H1 (cell line): ENCODE measurements at regions not wholly inside any gene's neighbourhood (a gene's known extent, or its start where the extent isn't known, plus 50 kb on each side); places are given as distances from the start of the nearest gene placed in this dataset.

Source experiments
- CTCF ChIA-PET: fragments of 300-600 bp; sonication (Branson Sonifier 250); formaldehyde crosslinking; loops from one replicate; lab custom pipeline; 2021; ENCODE audit not compliant: partially characterized antibody; lab: Charles Lee
- POLR2A ChIA-PET: fragments of 300-600 bp; sonication (Branson Sonifier 250); formaldehyde crosslinking; loops from one replicate; lab custom pipeline; 2021; ENCODE audit warnings: inconsistent platforms; ENCODE audit not compliant: partially characterized antibody; lab: Charles Lee
- DNase-seq, 2 experiments: peaks; one replicate each; pipeline versions ENCODE4 v3.0.0 to v3.0.0-alpha.2; 2010 to 2022; ENCODE audit warnings: low spot score in 2 of 2, low read depth in 1 of 2, mixed read lengths in 1 of 2
- FAIRE-seq: peaks from 2 replicates; lab custom pipeline; 2011; peaks lifted over from hg19 to GRCh38; lab: Jason Lieb, UNC
- H2AFZ ChIP-seq: 2 replicates; pipeline ENCODE4 v1.8.1; 2012; ENCODE audit warnings: low read length, inconsistent platforms
- H2AK5ac ChIP-seq: 2 replicates; pipeline ENCODE4 v1.6.1; 2013; ENCODE audit warnings: low read depth, low read length
- H2BK120ac ChIP-seq: replicated peaks from 2 replicates; pipeline ENCODE3; 2013; ENCODE audit warnings: low read depth, low read length, inconsistent platforms
- H2BK12ac ChIP-seq: 2 replicates; pipeline ENCODE4 v1.6.1; 2013; ENCODE audit warnings: low read depth, low read length
- H2BK15ac ChIP-seq: 2 replicates; pipeline ENCODE4 v1.6.1; 2013; ENCODE audit warnings: low read length
- H2BK20ac ChIP-seq: 2 replicates; pipeline ENCODE4 v1.6.1; 2013; ENCODE audit warnings: low read length
- H2BK5ac ChIP-seq: 2 replicates; pipeline ENCODE4 v1.6.1; 2013; ENCODE audit warnings: low read depth, low read length
- H3K14ac ChIP-seq: 2 replicates; pipeline ENCODE4 v1.6.1; 2013; ENCODE audit warnings: inconsistent platforms; ENCODE audit not compliant: insufficient read length
- H3K18ac ChIP-seq: 2 replicates; pipeline ENCODE4 v1.6.1; 2013; ENCODE audit warnings: low read length; ENCODE audit errors: extremely low read depth
- H3K23ac ChIP-seq: 2 replicates; pipeline ENCODE4 v1.6.1; 2013; ENCODE audit warnings: inconsistent platforms; ENCODE audit not compliant: insufficient read length
- H3K23me2 ChIP-seq: 2 replicates; pipeline ENCODE4 v1.6.1; 2013; ENCODE audit warnings: low read depth, low read length
- H3K27ac ChIP-seq: 2 replicates; pipeline ENCODE4 v1.6.1; 2011; ENCODE audit warnings: low read depth, low read length, inconsistent platforms
- H3K27me3 ChIP-seq, 4 experiments: replicated peaks in 1 of 4; 1 replicate in 1 of 4; 2 replicates in 3 of 4; pipeline versions ENCODE4 v1.6.1 to v1.8.1; 2011 to 2013; ENCODE audit warnings: low read length in 3 of 4, mild to moderate bottlenecking in 3 of 4, inconsistent platforms in 2 of 4, mixed read lengths in 2 of 4, moderate library complexity in 1 of 4; ENCODE audit not compliant: control insufficient read depth in 3 of 4, insufficient read depth in 3 of 4; ENCODE audit errors: extremely low read depth in 1 of 4
- H3K36me3 ChIP-seq, 4 experiments: 2 replicates each; pipeline versions ENCODE4 v1.6.1 to v1.8.1; 2011 to 2013; ENCODE audit warnings: mild to moderate bottlenecking in 4 of 4, low read length in 3 of 4, moderate library complexity in 2 of 4, control low read depth in 1 of 4, inconsistent platforms in 1 of 4; ENCODE audit not compliant: insufficient read depth in 4 of 4, control insufficient read depth in 2 of 4
- H3K4ac ChIP-seq: replicated peaks from 2 replicates; pipeline ENCODE3; 2013; ENCODE audit warnings: low read length, low read depth, mixed read lengths, inconsistent platforms; ENCODE audit not compliant: insufficient read length
- H3K4me1 ChIP-seq, 4 experiments: replicated peaks in 1 of 4; 1 replicate in 1 of 4; 2 replicates in 3 of 4; pipeline versions ENCODE4 v1.6.1 to v1.8.1; 2011 to 2013; ENCODE audit warnings: low read length in 3 of 4, inconsistent platforms in 2 of 4, mixed read lengths in 1 of 4; ENCODE audit not compliant: insufficient read depth in 4 of 4, control insufficient read depth in 3 of 4
- H3K4me2 ChIP-seq, 2 experiments: 2 replicates each; pipeline versions ENCODE4 v1.6.1 to v1.8.1; 2011 to 2013; ENCODE audit warnings: low read depth in 2 of 2, low read length in 2 of 2, control low read depth in 1 of 2, inconsistent platforms in 1 of 2, mild to moderate bottlenecking in 1 of 2; ENCODE audit not compliant: insufficient read depth in 1 of 2
- H3K4me3 ChIP-seq, 4 experiments: fragments of 200-600, 300-600 bp in 1 of 4; sonication (generic), shearing (Covaris generic), sonication (Bioruptor Twin) in 1 of 4; 2 replicates each; pipeline versions ENCODE4 v1.5.1 to v1.8.1; 2011 to 2016; ENCODE audit warnings: low read length in 4 of 4, low read depth in 3 of 4, control low read depth in 2 of 4, inconsistent platforms in 2 of 4, mild to moderate bottlenecking in 2 of 4, mixed read lengths in 1 of 4, moderate library complexity in 1 of 4; ENCODE audit not compliant: insufficient read depth in 2 of 4; ENCODE audit errors: extremely low read depth in 1 of 4
- H3K56ac ChIP-seq: replicated peaks from 2 replicates; pipeline ENCODE3; 2013; ENCODE audit warnings: low read depth, mild to moderate bottlenecking, mixed read lengths, low read length, inconsistent platforms; ENCODE audit not compliant: insufficient read length
- H3K79me1 ChIP-seq: 2 replicates; pipeline ENCODE4 v1.6.1; 2013; ENCODE audit warnings: low read depth, low read length, control low read depth
- H3K79me2 ChIP-seq, 2 experiments: 2 replicates each; pipeline versions ENCODE4 v1.6.1 to v1.8.1; 2012 to 2013; ENCODE audit warnings: low read length in 2 of 2, mild to moderate bottlenecking in 2 of 2, inconsistent platforms in 1 of 2; ENCODE audit not compliant: insufficient read depth in 2 of 2, control insufficient read depth in 1 of 2
- H3K9ac ChIP-seq, 4 experiments: replicated peaks in 1 of 4; 1 replicate in 1 of 4; 2 replicates in 3 of 4; pipeline versions ENCODE4 v1.6.1 to v1.8.1; 2011 to 2013; ENCODE audit warnings: low read depth in 3 of 4, low read length in 3 of 4, control low read depth in 2 of 4, mild to moderate bottlenecking in 2 of 4, moderate library complexity in 2 of 4, inconsistent platforms in 1 of 4; ENCODE audit errors: extremely low read depth in 1 of 4
- H3K9me3 ChIP-seq, 2 experiments: 2 replicates each; pipeline versions ENCODE4 v1.6.1 to v1.8.1; 2012 to 2013; ENCODE audit warnings: mild to moderate bottlenecking in 2 of 2, moderate library complexity in 2 of 2, control low read depth in 1 of 2, inconsistent platforms in 1 of 2, low read depth in 1 of 2, low read length in 1 of 2, mixed read lengths in 1 of 2; ENCODE audit not compliant: insufficient read depth in 2 of 2
- H4K20me1 ChIP-seq, 2 experiments: replicated peaks in 1 of 2; 2 replicates each; pipeline versions ENCODE3 to v1.8.1; 2011 to 2013; ENCODE audit warnings: inconsistent platforms in 2 of 2, low read length in 2 of 2, mild to moderate bottlenecking in 1 of 2; ENCODE audit not compliant: insufficient read depth in 2 of 2, control insufficient read depth in 1 of 2
- H4K5ac ChIP-seq: 2 replicates; pipeline ENCODE4 v1.6.1; 2013; ENCODE audit warnings: low read length, low read depth, mixed read lengths, inconsistent platforms; ENCODE audit not compliant: insufficient read length
- H4K8ac ChIP-seq: 2 replicates; pipeline ENCODE4 v1.8.0; 2013; ENCODE audit warnings: mild to moderate bottlenecking, moderate library complexity, low read length, inconsistent platforms; ENCODE audit not compliant: insufficient read depth; ENCODE audit errors: extremely low read depth
- H4K91ac ChIP-seq: replicated peaks from 2 replicates; pipeline ENCODE3; 2013; ENCODE audit warnings: low read length, mixed read lengths, inconsistent platforms; ENCODE audit not compliant: insufficient read length
- POLR2A ChIP-seq, 2 experiments: IDR thresholded peaks; 1 replicate in 1 of 2; 2 replicates in 1 of 2; pipeline ENCODE4 v1.6.1; 2011; ENCODE audit warnings: low read depth in 2 of 2, low read length in 2 of 2, mild to moderate bottlenecking in 2 of 2; ENCODE audit errors: control extremely low read depth in 1 of 2
- RAD21 ChIP-seq, 2 experiments: IDR thresholded peaks in 1 of 2; conservative IDR thresholded peaks in 1 of 2; 2 replicates each; pipeline ENCODE4 v1.6.1; 2011; ENCODE audit warnings: low read depth in 2 of 2, low read length in 2 of 2, improper control_type of control experiment in 1 of 2, inconsistent platforms in 1 of 2, mild to moderate bottlenecking in 1 of 2, moderate library complexity in 1 of 2
- WGBS, 2 experiments: shearing (Covaris generic) in 1 of 2; methylation state at CpG; one replicate each; pipeline versions ENCODE4 v1.1.6 to v1.1.7; 2013 to 2015; ENCODE audit warnings: low lambda C conversion rate in 2 of 2, mixed read lengths in 2 of 2, inconsistent platforms in 1 of 2, low coverage in 1 of 2, missing lambda C conversion rate in 1 of 2; ENCODE audit not compliant: insufficient replicate concordance in 2 of 2, insufficient coverage in 1 of 2, insufficient read length in 1 of 2; ENCODE audit errors: extremely low coverage in 1 of 2, missing lambda C conversion rate in 1 of 2; 5-methylcytosine and 5-hydroxymethylcytosine counted together
- TF ChIP-seq, protein P1 (sequence below), 3 experiments: IDR thresholded peaks; 1 replicate in 2 of 3; 2 replicates in 1 of 3; pipeline versions ENCODE4 v1.5.1 to v1.6.1; 2011; ENCODE audit warnings: low read length in 3 of 3, mild to moderate bottlenecking in 3 of 3, inconsistent platforms in 2 of 3, low read depth in 1 of 3, moderate library complexity in 1 of 3; ENCODE audit not compliant: insufficient read depth in 1 of 3; ENCODE audit errors: control extremely low read depth in 1 of 3

- Histone ChIP-seq H3K9me3 (no peaks in the 10 kb centered on the region; a peak in 1 of 4 replicates), H3K4me3 (no peak overlapping the region), H3K79me2 (no peaks in the 10 kb centered on the region), H3K4me1 (peaks cover 0 to 3% (median 0%) of the 10 kb centered on the region in 4 experiments; a peak in 1 of 7 replicates), H2BK12ac (no peak overlapping the region), H3K14ac (no peak overlapping the region), H3K4me2 (no peak overlapping the region), H3K36me3 (no peaks in the 10 kb centered on the region), H4K8ac (no peak overlapping the region), H4K5ac (no peak overlapping the region), H3K23me2 (no peaks in the 10 kb centered on the region), H2AFZ (no peak overlapping the region), H4K91ac (no peak overlapping the region), H3K9ac (no peak overlapping the region), H2BK20ac (no peak overlapping the region), H3K18ac (no peak overlapping the region), H2BK15ac (no peak overlapping the region), H4K20me1 (no peaks in the 10 kb centered on the region), H2BK5ac (no peak overlapping the region), H3K4ac (no peak overlapping the region), H3K23ac (no peak overlapping the region), H2AK5ac (no peak overlapping the region), H3K56ac (no peak overlapping the region), H3K27ac (no peak overlapping the region), H3K79me1 (no peaks in the 10 kb centered on the region), H3K27me3 (no peaks in the 10 kb centered on the region), H2BK120ac (no peak overlapping the region)
- ChIA-PET CTCF (interaction anchor here (0.7 to 1.3 kb wide), 6 partner anchors 35 to 391 kb away, joined by 3 to 4 read pairs (median 3); no protein-coding TSS in a partner anchor), POLR2A (no interaction called here)
- no peak for DNase-seq
- TF ChIP-seq RAD21 (IDR thresholded peaks at IDR 0.05 in 1 of 2, conservative IDR thresholded peaks at IDR 0.05 in 1 of 2; ENCODE audit: low read depth in 2 of 2, low read length in 2 of 2) = peak; percentile 26 to 51
- TF ChIP-seq, protein P1, sequence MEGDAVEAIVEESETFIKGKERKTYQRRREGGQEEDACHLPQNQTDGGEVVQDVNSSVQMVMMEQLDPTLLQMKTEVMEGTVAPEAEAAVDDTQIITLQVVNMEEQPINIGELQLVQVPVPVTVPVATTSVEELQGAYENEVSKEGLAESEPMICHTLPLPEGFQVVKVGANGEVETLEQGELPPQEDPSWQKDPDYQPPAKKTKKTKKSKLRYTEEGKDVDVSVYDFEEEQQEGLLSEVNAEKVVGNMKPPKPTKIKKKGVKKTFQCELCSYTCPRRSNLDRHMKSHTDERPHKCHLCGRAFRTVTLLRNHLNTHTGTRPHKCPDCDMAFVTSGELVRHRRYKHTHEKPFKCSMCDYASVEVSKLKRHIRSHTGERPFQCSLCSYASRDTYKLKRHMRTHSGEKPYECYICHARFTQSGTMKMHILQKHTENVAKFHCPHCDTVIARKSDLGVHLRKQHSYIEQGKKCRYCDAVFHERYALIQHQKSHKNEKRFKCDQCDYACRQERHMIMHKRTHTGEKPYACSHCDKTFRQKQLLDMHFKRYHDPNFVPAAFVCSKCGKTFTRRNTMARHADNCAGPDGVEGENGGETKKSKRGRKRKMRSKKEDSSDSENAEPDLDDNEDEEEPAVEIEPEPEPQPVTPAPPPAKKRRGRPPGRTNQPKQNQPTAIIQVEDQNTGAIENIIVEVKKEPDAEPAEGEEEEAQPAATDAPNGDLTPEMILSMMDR (IDR thresholded peaks at IDR 0.05; ENCODE audit: control extremely low read depth in 1 of 3, insufficient read depth in 1 of 3, low read depth in 1 of 3, low read length in 3 of 3) = peak in 1 of 3 experiments; percentile 42; a peak in 2 of 4 replicates
- no peak for TF ChIP-seq POLR2A (IDR thresholded peaks at IDR 0.05; ENCODE audit: control extremely low read depth in 1 of 2, low read depth in 2 of 2, low read length in 2 of 2)
- FAIRE-seq = no peak
- WGBS, 2 experiments = 96% methylated on average over 1 of the region's 1 CpG; no CpG with 5 or more reads in 1 of the 2 experiments
Observed at GRCh38 chr5:162956570-162956969, 480.8 kb upstream of the CCNG1 start.
